ENCODE measurements at regions not wholly inside any gene's neighbourhood (a gene's known extent, or its start where the extent isn't known, plus 50 kb on each side); places are given as distances from the start of the nearest gene placed in this dataset.

GRCh38 chr2:106719222-106719621 lies 166.7 kb downstream of the ST6GAL2 start:
- Histone ChIP-seq H3K4me1 (ENCODE audit: insufficient read depth, low read length, poor library complexity, severe bottlenecking) (no peaks in the 10 kb centered on the region), H3K79me2 (ENCODE audit: insufficient read depth, low read length) (no peaks in the 10 kb centered on the region), H3K4me2 (ENCODE audit: low read depth, low read length, poor library complexity, severe bottlenecking) (no peak overlapping the region), H3K9ac (ENCODE audit: low read depth, low read length, poor library complexity, severe bottlenecking) (no peak overlapping the region), H3F3A (ENCODE audit: low read depth) (no peaks in the 10 kb centered on the region), H3K9me2 (replicated peaks; ENCODE audit: low read depth, low read length) (no peaks in the 10 kb centered on the region), H3K36me3 (ENCODE audit: insufficient read depth, low read length) (no peaks in the 10 kb centered on the region), H3K9me3 (ENCODE audit: insufficient read depth, low read depth, low read length) (0 out of 2 replicates have a peak, but pooled peaks cover 2% of the 10 kb centered on the region), H3K27me3 (ENCODE audit: insufficient read depth, low read length, poor library complexity, severe bottlenecking) (no peaks in the 10 kb centered on the region), H2AFZ (ENCODE audit: low read length) (no peak overlapping the region), H3K4me3 (ENCODE audit: low read length, poor library complexity, severe bottlenecking) (no peak overlapping the region), H4K20me1 (ENCODE audit: insufficient read depth, low read length, poor library complexity, severe bottlenecking) (no peaks in the 10 kb centered on the region)
- TF ChIP-seq EZH2phosphoT487 (IDR thresholded peaks at IDR 0.05; ENCODE audit: borderline replicate concordance) (no peak), CTCF (conservative IDR thresholded peaks at IDR 0.05; ENCODE audit: low read length) (no peak)

- no peaks in the 10 kb centered on the region for H3K4me1 ChIP-seq (ENCODE audit: insufficient read depth, low read length, poor library complexity, severe bottlenecking)
- no peaks in the 10 kb centered on the region for H3K36me3 ChIP-seq (ENCODE audit: insufficient read depth, low read length)
- H3K9ac ChIP-seq (ENCODE audit: low read depth, low read length, poor library complexity, severe bottlenecking): no peak overlapping the region
- H3F3A ChIP-seq (ENCODE audit: low read depth): no peaks in the 10 kb centered on the region
- no peaks in the 10 kb centered on the region for H4K20me1 ChIP-seq (ENCODE audit: insufficient read depth, low read length, poor library complexity, severe bottlenecking)
- no peak overlapping the region for H2AFZ ChIP-seq (ENCODE audit: low read length)
- H3K27me3 ChIP-seq (ENCODE audit: insufficient read depth, low read length, poor library complexity, severe bottlenecking): no peaks in the 10 kb centered on the region
- TF ChIP-seq EZH2phosphoT487 (IDR thresholded peaks at IDR 0.05; ENCODE audit: borderline replicate concordance) (no peak), CTCF (conservative IDR thresholded peaks at IDR 0.05; ENCODE audit: low read length) (no peak)
- H3K79me2 ChIP-seq (ENCODE audit: insufficient read depth, low read length): no peaks in the 10 kb centered on the region
- no peak overlapping the region for H3K4me2 ChIP-seq (ENCODE audit: low read depth, low read length, poor library complexity, severe bottlenecking)
- 0 out of 2 replicates have a peak, but pooled peaks cover 2% of the 10 kb centered on the region for H3K9me3 ChIP-seq (ENCODE audit: insufficient read depth, low read depth, low read length)
- no peaks in the 10 kb centered on the region for H3K9me2 ChIP-seq (replicated peaks; ENCODE audit: low read depth, low read length)
- H3K4me3 ChIP-seq (ENCODE audit: low read length, poor library complexity, severe bottlenecking): no peak overlapping the region
Observed at GRCh38 chr2:106720026-106720425, 165.9 kb downstream of the ST6GAL2 start.

- no peak overlapping the region for H2AFZ ChIP-seq (ENCODE audit: low read length)
- no peaks in the 10 kb centered on the region for H3K27me3 ChIP-seq (ENCODE audit: insufficient read depth, low read length, poor library complexity, severe bottlenecking)
Observed at GRCh38 chr2:106724301-106724794, 161.6 kb downstream of the ST6GAL2 start.

More at GRCh38 chr2:106724301-106724794, 161.6 kb downstream of the ST6GAL2 start:
- Histone ChIP-seq H4K20me1 (ENCODE audit: insufficient read depth, low read length, poor library complexity, severe bottlenecking) (no peaks in the 10 kb centered on the region), H3K9me3 (ENCODE audit: insufficient read depth, low read depth, low read length) (no peaks in the 10 kb centered on the region), H3K4me3 (ENCODE audit: low read length, poor library complexity, severe bottlenecking) (no peak overlapping the region), H3K4me2 (ENCODE audit: low read depth, low read length, poor library complexity, severe bottlenecking) (no peak overlapping the region), H3K9me2 (replicated peaks; ENCODE audit: low read depth, low read length) (no peaks in the 10 kb centered on the region), H3K79me2 (ENCODE audit: insufficient read depth, low read length) (no peaks in the 10 kb centered on the region), H3K4me1 (ENCODE audit: insufficient read depth, low read length, poor library complexity, severe bottlenecking) (no peaks in the 10 kb centered on the region), H3F3A (ENCODE audit: low read depth) (no peaks in the 10 kb centered on the region), H3K9ac (ENCODE audit: low read depth, low read length, poor library complexity, severe bottlenecking) (no peak overlapping the region), H3K36me3 (ENCODE audit: insufficient read depth, low read length) (no peaks in the 10 kb centered on the region)
- TF ChIP-seq CTCF (conservative IDR thresholded peaks at IDR 0.05; ENCODE audit: low read length) (no peak), EZH2phosphoT487 (IDR thresholded peaks at IDR 0.05; ENCODE audit: borderline replicate concordance) (no peak)

All from Loucy (cell line).